ENCODE measurements at regions not wholly inside any gene's neighbourhood (a gene's known extent, or its start where the extent isn't known, plus 50 kb on each side); places are given as distances from the start of the nearest gene placed in this dataset.
"Not testable (repeated sequence)": the region's sequence is repeated elsewhere in the genome, so short reads cannot be mapped to it uniquely, and the experiment has no call there.

DNA sequence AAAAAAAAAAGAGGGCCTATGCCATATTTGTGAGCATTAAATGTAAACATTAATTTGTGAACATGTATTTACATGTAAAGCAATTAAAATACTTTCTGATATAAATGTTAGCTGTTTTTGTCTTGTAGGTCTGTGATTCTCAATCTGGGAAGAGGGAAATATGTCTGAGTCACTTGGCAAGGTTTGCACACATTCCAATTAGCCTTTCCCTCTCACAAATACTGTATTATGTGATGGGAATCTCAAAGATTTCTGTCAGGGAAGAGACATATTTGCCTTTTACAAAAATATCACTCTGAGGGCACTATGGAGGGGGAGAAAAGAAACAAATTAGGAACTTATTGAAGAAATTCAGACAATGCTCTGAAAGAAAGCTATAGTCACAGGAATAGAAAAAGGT lies 483.6 kb downstream of the GBE1 start:
- no peak for DNase-seq

DNA sequence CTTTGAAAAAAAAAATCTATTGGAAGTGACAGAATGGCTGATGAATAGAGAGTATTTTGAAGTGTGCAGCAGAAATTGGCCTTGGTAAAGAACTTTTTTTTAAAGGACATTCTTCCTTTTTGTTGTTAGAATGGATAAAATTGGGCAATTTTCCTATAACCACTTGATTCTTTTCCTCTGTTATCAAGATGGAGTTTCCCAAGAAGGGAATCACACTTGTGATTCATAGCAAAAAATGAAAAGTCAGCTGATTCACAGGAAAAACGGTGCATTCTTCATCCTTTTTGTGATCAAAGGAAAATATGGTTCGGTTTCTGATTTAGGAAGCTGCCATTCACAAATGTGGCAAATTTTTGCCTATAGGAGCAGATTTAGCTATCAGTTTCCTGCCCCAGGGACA lies 486.8 kb downstream of the GBE1 start:
- no peak for DNase-seq

DNA sequence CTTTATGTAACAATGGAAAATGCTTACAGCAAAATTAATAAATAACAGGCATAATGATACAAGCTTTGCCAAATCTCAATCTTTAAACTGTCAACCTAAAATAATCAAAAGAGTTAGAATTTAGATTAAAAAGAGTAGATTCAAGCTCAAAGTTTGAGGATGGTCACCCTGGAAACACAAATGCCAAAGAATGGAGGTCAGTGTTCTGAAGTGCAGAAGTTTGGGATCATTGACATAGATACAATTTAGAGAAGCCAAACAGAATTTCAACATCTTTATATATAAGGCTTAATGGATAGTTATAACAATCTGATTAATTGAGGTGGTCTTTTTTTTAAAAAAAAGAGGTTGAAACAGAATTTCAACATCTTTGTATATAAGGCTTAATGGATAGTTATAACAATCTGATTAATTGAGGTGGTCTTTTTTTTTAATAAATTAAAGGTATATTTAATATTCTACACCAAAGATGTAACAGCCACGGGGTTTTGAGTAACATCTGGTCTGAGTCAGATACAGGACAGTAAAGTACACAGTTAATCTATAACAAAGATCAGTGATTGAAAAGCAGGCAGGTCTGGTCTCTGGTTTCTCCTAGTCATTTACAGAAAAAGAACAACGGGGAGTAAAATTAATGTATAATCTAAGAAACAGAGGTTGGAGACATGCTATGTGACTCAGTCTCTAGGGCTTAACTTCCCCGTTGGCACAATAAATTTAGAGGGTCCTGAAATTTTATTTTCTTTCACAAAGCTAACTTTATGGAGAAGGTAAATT lies 490.7 kb downstream of the GBE1 start:
- no peak for DNase-seq

DNA sequence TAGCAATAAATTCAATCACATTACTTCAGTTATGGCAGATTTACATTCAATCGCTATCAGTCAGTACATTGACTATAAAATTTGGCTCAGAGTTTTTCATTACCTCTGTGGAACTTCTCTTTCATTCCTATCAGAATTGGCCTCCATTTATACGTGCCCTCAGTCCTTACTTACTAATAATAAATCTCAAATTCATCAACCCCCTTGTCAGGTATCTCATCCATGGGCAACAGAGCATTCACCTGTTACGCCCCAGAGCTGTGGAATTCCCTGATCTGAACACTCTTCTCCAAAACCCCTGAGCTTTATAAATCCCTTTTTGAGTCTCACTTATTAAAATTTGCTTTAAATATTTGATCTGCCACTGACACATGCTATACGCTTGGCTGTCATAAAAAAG lies 492.9 kb downstream of the GBE1 start:
- DNase-seq, result no peak

DNA sequence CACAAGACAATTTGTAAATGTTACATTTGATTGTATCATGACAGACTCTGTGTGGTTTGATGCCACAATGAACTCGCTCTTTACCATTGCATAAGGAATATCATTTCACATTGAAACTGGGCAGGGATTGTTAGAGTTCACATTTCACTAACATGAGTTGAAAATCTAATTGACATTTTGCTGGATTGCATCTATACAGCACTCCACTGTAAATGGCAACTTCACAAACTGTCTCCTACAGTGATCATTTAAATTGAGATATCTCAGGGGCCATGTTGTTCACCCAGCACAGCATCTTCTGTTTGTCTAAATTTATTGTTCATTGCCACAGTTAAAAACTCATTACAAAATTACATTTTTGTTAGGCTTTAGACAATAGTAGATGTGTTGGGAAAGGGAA lies 499.4 kb downstream of the GBE1 start:
- no peak for DNase-seq

DNA sequence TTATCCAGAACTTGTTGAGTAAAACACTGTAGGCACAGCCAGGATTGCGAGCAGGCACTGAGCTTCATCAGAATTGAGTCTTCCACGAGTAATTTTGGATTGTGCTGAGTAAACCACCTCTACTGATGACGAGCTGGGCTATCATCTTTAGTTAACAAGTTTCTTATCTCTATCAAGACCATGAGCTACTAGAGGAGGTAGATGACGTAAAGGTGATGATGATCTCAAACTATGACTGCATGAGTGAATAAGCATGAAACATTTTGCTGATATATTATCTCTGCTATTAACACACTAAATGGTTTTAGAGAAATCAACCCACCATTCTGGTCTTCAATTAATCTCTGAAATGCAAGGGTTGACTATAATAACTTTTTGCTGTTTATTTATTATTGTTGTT lies 506.0 kb downstream of the GBE1 start:
- DNase-seq, result no peak

DNA sequence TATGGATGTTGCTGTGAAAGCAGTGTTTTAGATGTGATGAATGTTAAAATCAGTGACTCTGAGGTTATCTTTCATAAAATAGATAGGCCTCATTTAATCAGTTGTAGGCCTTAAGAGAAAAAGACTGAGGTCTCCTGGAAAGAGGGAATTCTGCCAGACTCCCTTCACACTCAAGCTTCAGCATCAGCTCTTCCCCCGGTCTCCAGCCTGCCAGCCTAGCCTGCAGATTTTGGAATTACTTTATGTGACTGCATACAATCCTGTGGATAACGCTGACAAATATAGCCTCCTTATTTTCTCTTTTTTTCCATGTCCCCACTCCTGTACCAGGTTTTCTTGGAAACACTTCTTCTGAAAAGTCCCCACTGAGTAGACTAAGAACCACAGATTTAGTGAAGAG lies 510.3 kb downstream of the GBE1 start:
- DNase-seq, result no peak

DNA sequence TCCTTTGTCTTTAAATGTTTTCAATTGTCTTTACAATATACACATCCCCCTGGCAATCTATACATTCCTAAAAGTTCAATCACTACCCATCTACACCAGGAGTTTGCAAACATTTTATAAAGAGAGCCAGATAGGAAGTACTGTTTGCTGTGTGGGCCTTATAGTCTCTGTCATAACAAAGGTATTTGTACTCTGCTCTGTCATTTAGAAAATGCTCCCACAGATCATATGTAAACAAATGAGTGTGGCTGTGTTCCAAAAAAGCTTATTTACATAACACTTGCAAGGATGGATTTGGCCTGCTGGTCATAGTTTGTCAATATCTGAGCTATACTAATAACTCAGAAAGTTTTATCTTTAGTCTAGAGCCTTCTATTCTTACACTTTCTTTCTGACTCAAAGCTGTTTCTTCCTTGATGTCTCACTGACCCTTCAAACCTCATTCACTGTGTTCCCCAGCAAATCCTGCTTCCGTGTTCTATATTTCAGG lies 511.9 kb downstream of the GBE1 start:
- no peak for DNase-seq

DNA sequence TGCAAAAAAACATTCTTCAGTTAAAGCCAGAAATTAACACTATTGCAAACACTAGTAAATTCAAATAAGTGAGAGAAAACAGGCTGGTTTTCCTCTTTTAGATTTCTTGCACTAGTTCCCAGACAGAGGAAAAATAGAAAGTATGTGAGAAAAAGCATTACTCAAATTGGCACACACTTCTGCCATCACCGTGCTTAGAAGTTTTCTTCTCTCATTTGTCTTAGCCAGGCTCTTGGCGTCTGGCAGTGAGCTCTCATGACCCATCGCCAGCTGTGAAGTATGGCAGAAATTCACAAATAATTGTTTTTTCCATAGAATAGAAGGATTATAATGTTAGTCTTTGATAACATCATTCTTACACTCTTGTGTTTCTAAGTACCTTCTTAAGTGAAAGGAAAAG lies 515.9 kb downstream of the GBE1 start:
- DNase-seq, result no peak

DNA sequence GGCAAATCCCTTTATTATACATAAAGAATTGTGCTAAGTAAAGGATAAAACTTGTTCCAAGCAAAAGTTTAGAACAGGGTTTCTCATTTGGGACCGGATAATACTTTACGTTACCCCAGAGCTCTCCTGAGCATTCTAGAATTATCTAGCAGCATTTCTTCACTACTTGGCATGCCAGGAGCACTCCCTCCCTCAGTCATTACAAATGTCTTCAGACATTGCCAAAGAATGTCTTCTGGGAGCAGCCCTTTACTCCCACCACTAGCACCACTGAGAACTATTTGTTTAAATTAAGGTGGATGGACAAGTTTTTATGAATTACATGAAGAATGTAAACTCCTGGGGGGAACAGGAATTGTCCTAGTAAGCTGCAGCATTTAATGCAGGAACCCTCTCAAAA lies 516.4 kb downstream of the GBE1 start:
- no peak for DNase-seq

DNA sequence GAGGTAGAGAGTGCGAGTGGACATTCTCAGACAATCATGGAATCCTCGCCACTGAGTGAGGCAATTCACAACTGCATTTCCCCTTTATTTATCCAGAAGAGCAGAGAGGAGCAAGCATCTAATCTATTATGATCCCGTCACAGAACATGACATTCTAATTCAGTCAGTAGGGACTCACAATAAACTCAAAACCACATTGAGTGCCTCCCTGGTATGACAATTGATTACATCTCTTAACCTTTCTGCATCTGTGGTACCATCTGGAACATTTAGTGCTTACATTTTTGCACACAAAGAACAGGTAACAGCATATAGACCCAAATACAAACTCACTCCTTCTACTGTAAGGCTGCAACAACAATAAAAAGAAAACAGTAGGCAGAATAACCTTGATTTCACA lies 517.2 kb downstream of the GBE1 start:
- no peak for DNase-seq

DNA sequence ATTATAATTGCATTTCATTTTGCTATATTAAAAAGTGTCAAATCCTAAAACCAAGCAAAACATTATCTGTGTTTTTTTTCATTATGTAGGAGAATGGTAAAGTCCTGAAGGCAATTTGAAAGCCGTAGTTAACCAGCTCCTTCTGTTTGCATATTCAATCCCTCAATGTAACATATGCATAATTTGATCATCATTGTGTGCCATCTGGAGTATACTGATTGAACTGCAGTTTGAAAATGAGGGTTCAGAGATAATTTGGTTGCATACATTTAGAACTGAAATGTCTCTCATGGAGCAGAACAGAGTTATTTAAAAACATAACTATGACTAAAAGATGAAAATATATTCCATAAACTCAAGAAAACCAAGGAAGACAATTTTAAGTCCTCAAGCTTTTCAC lies 518.6 kb downstream of the GBE1 start:
- no peak for DNase-seq

DNA sequence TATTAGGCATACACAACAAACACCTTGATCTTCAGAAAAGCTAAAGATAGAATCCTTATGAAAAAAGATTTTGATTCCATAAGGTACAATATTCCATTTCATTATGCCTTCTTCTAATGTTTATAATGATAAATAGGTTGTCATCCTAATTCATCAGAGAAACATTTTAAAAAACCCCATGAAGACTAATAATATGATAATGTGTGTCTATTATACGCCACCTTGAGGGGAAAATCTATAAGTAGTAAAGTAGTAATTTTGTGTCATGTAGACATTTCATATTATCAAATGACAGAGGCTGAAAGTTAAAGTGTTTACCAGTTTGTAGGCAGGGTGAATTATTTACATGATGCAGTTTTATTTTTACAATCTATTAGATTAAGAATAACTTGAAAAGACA lies 524.3 kb downstream of the GBE1 start:
- no peak for DNase-seq

DNA sequence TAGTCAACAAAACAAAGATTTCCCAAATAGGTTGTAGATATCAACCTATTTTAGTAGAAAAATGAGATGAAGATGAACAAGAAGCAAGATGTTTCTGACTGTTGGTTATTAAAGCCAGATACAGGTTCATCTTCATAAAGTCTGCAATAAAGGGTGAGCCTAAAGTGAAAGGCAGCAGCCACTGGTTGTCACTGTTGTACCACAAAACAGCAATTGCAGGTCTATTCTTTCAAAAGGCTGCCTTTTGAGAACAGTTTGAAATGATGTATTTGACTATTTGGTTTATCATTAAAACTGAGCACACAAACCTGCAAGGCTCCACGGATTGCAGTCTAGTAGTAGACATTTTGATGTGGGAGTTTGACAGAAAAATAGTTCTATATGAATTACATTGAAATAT lies 543.4 kb downstream of the GBE1 start:
- no peak for DNase-seq

DNA sequence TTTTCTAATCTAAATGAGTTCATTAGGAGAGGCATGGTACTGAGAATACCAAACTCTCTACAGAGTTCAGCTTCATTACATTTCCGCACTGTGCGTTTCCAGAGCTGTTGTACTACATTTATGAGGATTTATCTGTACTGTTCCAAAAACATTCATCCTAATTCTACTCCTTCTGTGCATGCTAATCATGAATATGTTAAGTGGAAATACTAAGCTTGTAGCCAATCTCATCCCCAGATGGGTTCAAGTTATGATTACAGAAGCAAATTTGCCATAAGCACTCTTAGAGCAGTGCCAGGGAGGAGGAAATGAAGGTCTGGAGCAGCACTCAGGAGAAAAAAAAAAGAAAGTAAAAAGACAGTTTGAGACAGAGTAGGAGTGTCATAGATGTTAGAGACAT lies 544.3 kb downstream of the GBE1 start:
- no peak for DNase-seq

DNA sequence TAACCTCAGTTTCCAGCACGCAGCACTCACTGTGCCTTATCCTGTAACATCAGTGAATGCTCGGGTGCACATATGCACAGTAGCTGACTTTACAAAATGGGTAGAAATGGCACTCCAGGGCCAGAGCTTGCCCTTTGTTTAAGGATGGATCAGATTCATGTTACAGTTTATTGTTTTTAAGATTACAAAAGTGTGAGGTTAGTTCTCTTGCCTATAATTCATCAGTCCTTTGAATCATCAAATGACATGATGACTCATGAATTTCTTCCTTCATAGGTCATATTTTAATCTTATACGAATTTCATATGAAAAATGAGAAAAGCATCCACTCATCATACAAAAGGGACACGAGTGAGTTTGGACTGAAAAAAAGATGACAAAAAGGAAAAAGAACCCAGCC lies 545.3 kb downstream of the GBE1 start:
- no peak for DNase-seq

DNA sequence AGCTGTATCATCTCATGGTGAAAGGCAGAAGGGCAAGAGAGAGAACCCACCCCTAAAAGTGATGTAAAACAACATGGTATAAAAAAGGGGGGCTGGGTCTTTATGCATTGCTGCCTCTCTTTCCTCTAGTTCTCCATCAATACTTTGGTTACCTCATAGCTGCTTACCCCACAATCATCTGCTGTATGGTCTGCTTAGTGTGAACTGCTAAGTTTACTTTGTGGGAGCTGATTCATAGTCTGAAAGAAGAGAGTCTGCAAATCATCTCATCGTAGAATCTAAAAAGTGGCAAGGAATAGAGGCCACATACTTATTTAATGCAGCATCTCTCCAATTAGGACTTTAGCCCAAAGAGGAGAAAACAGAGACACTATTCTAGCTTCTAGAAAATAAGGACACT lies 546.8 kb downstream of the GBE1 start:
- DNase-seq, result no peak

DNA sequence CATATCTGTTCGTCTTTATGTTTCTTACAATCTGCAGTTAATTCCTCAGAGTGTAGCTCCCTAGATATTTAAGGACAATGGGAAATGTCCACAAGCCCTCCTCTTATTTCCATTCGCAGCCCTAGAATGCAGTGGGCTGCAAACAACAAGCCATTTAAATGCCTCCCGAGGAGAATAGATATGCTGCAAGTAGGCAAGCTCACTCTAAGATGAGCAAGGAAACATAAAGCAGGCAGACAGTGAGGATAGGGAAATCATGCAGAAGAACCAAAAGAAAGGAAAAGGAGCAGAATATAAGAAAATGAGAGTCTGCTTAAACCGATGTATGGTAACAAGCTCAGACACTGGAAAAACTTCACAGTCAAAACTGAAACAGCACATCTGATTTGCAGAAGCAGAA lies 561.9 kb downstream of the GBE1 start:
- no peak for DNase-seq

DNA sequence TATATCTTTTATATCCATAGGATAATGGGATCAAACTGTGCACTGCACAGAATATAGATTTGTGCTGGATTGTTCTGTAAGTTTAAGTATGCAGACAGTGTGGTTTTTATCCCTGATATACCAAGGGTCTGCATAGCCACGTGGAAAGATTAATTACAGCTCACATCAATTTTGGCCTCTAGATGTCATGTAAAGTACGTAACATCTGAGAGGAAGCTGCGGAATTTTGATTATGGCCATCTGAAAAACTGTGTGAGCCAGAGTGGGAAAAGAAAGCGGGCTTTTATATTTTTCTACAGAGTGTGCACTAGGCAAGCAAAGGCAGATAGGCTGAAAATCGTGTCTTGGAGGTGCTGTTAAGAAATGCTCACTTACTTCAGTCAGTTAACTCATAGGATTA lies 562.7 kb downstream of the GBE1 start:
- DNase-seq, result no peak

DNA sequence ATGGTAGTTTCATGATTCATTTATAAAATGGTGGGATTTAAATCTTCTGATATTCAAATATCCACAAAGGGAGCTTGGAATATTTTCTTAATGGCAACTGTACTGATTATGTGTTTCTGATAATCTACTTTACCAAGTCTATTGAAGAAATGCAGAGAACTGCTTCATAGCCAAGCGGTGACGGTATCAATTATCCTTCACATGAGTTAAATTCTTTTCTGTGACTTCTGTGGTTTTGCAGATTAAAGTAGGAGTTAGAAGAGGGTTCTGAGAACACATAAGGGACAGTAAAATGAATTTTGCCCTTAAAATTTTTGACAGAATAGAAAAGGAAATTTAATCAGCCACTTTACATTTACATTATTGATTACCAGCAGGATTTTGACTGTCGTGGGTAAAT lies 563.2 kb downstream of the GBE1 start:
- DNase-seq, result no peak

DNA sequence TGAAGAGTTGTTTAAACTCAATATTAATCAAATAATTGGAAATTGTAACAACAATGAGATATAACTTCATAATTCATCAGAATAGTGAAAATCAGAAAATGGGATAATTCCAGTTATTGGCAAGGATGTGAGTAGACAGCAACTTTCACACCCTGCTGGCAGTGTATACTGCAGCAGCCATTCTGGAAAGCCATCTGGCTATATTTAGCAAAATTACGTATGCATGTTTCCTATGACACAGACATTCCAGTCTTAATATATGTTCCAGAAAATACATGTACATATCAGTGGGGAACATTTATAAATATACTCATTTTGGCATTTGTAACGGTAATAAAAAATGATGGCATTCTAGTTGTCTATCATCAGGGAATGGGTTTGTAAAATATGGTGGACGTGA lies 564.1 kb downstream of the GBE1 start:
- DNase-seq, result no peak

DNA sequence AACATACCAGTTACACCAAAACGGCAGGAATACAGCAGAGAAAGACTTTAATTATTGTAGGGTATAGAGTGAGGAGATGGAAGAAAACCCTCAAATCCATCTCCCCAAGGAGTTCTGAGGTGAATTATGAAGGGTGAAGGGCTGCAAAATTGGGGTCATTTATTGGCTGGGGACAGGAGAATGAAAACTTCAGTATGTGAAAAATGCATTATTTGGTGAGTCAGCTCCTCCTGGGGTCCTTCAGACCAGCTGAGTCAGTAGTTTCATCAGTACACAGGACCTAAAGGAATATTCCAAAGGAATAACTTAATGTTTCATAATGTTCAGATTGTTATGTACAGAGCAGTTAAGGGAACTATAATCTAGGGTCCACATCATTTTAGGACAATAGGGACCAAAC lies 566.0 kb downstream of the GBE1 start:
- DNase-seq, result no peak

DNA sequence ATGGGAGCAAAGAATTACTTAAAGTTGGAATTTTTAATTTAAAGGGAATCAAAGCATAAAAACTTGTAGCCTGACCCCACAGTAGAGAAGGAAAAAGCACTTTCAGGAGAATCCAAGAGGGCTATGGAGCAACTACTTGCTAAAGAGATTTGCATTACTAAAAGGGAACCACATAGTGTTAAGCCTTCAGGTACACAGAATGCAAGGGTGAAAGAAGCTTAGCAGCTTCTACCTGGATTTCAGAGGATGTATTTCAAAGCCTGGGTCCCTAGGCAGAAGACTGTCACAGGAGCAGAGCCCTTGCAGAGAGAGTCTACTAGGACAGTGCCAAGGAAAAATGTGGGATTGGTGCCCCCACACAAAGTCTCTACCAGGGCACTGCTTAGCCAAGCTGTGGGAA lies 575.0 kb downstream of the GBE1 start:
- no peak for DNase-seq

DNA sequence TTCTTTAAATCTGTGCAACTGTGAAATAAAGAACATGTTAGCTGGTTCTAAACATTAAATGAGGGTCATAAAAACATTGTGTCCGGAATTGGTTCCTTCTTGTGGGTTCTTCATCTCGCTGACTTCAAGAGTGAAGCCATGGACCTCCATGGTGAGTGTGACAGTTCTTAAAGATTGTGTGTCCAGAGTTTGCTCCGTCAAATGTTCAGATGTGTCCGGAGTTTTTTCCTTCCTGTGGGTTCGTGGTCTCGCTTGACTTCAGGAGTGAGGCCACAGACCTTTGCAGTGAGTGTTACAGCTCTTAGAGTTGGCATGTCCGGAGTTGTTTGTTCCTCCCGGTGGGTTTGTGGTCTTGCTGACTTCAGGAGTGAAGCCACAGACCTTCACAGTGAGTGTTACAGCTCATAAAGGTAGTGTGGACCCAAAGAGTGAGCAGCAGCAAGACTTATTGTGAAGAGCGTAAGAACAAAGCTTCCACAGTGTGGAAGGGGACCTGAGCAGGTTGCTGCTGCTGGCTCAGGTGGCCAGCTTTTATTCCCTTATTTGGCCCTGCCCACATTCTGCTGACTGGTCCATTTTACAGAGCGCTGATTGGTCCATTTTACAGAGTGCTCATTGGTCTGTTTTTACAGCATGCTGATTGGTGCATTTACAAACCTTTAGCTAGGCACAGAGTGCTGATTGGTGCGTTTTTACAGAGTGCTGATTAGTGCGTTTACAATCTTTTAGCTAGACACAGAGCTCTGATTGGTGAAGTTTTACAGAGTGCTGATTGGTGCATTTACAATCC lies 579.2 kb downstream of the GBE1 start:
- DNase-seq, result not testable (repeated sequence)

DNA sequence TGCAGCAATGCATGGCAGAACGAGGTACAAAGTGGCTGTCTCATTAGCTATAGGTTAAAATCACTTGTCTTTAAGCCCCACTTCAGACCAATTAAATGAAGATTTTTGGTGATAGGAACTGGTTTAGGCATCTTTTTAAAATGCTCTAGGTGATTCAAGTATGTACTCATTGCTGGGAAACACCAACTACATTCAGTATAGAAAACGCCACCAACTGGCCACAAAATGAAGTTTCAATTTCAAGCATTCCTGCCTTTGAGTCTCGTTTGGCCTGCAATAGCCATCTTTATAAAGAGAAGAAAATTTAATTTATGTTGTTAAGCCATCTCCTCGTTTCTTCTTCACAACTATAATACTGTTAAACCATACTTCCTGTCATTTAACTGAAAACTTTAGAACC lies 587.9 kb downstream of the GBE1 start:
- DNase-seq, result no peak
